SK-N-SH treated with all-trans-retinoic acid at 6 μM for 48 hours (cell line): ENCODE measurements at regions not wholly inside any gene's neighbourhood (a gene's known extent, or its start where the extent isn't known, plus 50 kb on each side); places are given as distances from the start of the nearest gene placed in this dataset.

Experiments used
- ARNTL ChIP-seq: fragments of 450-650 bp; formaldehyde crosslinking; IDR thresholded peaks from 2 replicates; pipeline ENCODE4 v1.5.0; 2020; ENCODE audit warnings: low read depth, mild to moderate bottlenecking, moderate library complexity, borderline replicate concordance
- CSRNP3 ChIP-seq: fragments of 250-450 bp; sonication (Bioruptor Pico); IDR thresholded peaks from 2 replicates; pipeline ENCODE4 v1.5.1; 2021; ENCODE audit warnings: mild to moderate bottlenecking, moderate library complexity
- GLIS3 ChIP-seq: fragments of 250-450 bp; sonication (Bioruptor Pico); IDR thresholded peaks from 2 replicates; pipeline ENCODE4 v1.5.0; 2020; ENCODE audit warnings: mild to moderate bottlenecking, moderate library complexity
- OSR1 ChIP-seq: fragments of 250-450 bp; sonication (Bioruptor Pico); IDR thresholded peaks from 2 replicates; pipeline ENCODE4 v1.8.0; 2022; ENCODE audit warnings: moderate library complexity, mild to moderate bottlenecking, inconsistent platforms
- PATZ1 ChIP-seq: fragments of 250-450 bp; sonication (Bioruptor Pico); IDR thresholded peaks from 2 replicates; pipeline ENCODE4 v1.8.0; 2020; ENCODE audit warnings: mild to moderate bottlenecking, moderate library complexity, borderline replicate concordance
- TCF4 ChIP-seq: fragments of 250-450 bp; sonication (Bioruptor Pico); IDR thresholded peaks from 2 replicates; pipeline ENCODE4 v1.8.0; 2021; ENCODE audit warnings: mild to moderate bottlenecking, moderate library complexity, borderline replicate concordance
- TOX ChIP-seq: fragments of 250-450 bp; sonication (Bioruptor Pico); IDR thresholded peaks from 2 replicates; pipeline ENCODE4 v1.8.0; 2021; ENCODE audit warnings: mild to moderate bottlenecking, moderate library complexity, borderline replicate concordance
- TSHZ2 ChIP-seq: fragments of 250-450 bp; sonication (Bioruptor Pico); IDR thresholded peaks from 2 replicates; pipeline ENCODE4 v1.5.0; 2020; ENCODE audit warnings: mild to moderate bottlenecking, moderate library complexity
- ZC3H10 ChIP-seq: fragments of 250-450 bp; sonication (Bioruptor Pico); IDR thresholded peaks from 2 replicates; pipeline ENCODE4 v1.5.1; 2021; ENCODE audit warnings: mild to moderate bottlenecking, moderate library complexity
- ZFP30 ChIP-seq: fragments of 450-650 bp; formaldehyde crosslinking; IDR thresholded peaks from 2 replicates; pipeline ENCODE4 v1.5.0; 2022; ENCODE audit warnings: mild to moderate bottlenecking, moderate library complexity

GRCh38 chr4:75110061-75110460, 177.1 kb downstream of the PARM1 start:
- TF ChIP-seq TSHZ2 (CRISPR knock-in tag) (no peak), ARNTL (no peak), CSRNP3 (CRISPR knock-in tag) (no peak), ZFP30 (CRISPR knock-in tag) (no peak), PATZ1 (CRISPR knock-in tag) (no peak), GLIS3 (no peak), ZC3H10 (no peak), TCF4 (no peak), OSR1 (no peak), TOX (CRISPR knock-in tag) (no peak)
